Gastroesophageal sphincter (tissue), 4 donors: ENCODE measurements at regions not wholly inside any gene's neighbourhood (a gene's known extent, or its start where the extent isn't known, plus 50 kb on each side); places are given as distances from the start of the nearest gene placed in this dataset.
"Not testable (repeated sequence)": the region's sequence is repeated elsewhere in the genome, so short reads cannot be mapped to it uniquely, and the experiment has no call there.

Source experiments
- ATAC-seq: fragments of 150-250 bp; one replicate; pipeline ENCODE4 v1.9.1; 2016; ENCODE audit warnings: mild to moderate bottlenecking, moderate library complexity
- H3K27ac ChIP-seq, 4 donors: fragments of 200-600 bp; sonication (generic) in 3 of 4; 1 replicate in 3 of 4; 2 replicates in 1 of 4; pipeline ENCODE4 v1.5.1; 2016 to 2019
- H3K27me3 ChIP-seq: fragments of 200-600 bp; sonication (generic); one replicate; pipeline ENCODE4 v1.5.1; 2019
- H3K36me3 ChIP-seq, 2 donors: fragments of 200-600 bp; sonication (generic); one replicate each; pipeline ENCODE4 v1.5.1; 2019; ENCODE audit warnings: control low read depth in 1 of 2
- H3K4me1 ChIP-seq, 3 donors: fragments of 200-600 bp; sonication (generic); 1 replicate in 2 of 3; 2 replicates in 1 of 3; pipeline ENCODE4 v1.5.1; 2016 to 2019; ENCODE audit warnings: control low read depth in 2 of 3
- H3K4me3 ChIP-seq, 2 donors: fragments of 200-600 bp; sonication (generic); one replicate each; pipeline ENCODE4 v1.5.1; 2019; ENCODE audit warnings: mild to moderate bottlenecking in 1 of 2, moderate library complexity in 1 of 2
- H3K9me3 ChIP-seq, 3 donors: fragments of 200-600 bp; sonication (generic); one replicate each; pipeline ENCODE4 v1.5.1; 2017 to 2019; ENCODE audit warnings: control low read depth in 2 of 3
- EP300 ChIP-seq: sonication (generic); formaldehyde crosslinking; IDR thresholded peaks from one replicate; pipeline ENCODE4 v1.6.1; 2017; ENCODE audit warnings: antibody characterized with exemption, mild to moderate bottlenecking
- POLR2A ChIP-seq, 2 donors: fragments of 450-650 bp; IDR thresholded peaks; one replicate each; pipeline ENCODE4 v1.6.1; 2017; ENCODE audit warnings: antibody characterized with exemption in 2 of 2, mild to moderate bottlenecking in 2 of 2, moderate library complexity in 1 of 2
- POLR2AphosphoS5 ChIP-seq: sonication (generic); formaldehyde crosslinking; IDR thresholded peaks from one replicate; pipeline ENCODE4 v1.6.1; 2017; ENCODE audit warnings: antibody characterized with exemption
- WGBS, 2 donors: methylation state at CpG; one replicate each; pipeline ENCODE4 v1.1.5; 2018; ENCODE audit warnings: low coverage in 1 of 2; 5-methylcytosine and 5-hydroxymethylcytosine counted together
- TF ChIP-seq, protein P1 (sequence below), 4 experiments: fragments of 200-600 bp in 2 of 4; fragments of 450-650 bp in 2 of 4; sonication (generic) in 1 of 4; IDR thresholded peaks; one replicate each; pipeline ENCODE4 v1.5.1; 2017 to 2019; ENCODE audit warnings: antibody characterized with exemption in 4 of 4, mild to moderate bottlenecking in 2 of 4, moderate library complexity in 2 of 4

DNA sequence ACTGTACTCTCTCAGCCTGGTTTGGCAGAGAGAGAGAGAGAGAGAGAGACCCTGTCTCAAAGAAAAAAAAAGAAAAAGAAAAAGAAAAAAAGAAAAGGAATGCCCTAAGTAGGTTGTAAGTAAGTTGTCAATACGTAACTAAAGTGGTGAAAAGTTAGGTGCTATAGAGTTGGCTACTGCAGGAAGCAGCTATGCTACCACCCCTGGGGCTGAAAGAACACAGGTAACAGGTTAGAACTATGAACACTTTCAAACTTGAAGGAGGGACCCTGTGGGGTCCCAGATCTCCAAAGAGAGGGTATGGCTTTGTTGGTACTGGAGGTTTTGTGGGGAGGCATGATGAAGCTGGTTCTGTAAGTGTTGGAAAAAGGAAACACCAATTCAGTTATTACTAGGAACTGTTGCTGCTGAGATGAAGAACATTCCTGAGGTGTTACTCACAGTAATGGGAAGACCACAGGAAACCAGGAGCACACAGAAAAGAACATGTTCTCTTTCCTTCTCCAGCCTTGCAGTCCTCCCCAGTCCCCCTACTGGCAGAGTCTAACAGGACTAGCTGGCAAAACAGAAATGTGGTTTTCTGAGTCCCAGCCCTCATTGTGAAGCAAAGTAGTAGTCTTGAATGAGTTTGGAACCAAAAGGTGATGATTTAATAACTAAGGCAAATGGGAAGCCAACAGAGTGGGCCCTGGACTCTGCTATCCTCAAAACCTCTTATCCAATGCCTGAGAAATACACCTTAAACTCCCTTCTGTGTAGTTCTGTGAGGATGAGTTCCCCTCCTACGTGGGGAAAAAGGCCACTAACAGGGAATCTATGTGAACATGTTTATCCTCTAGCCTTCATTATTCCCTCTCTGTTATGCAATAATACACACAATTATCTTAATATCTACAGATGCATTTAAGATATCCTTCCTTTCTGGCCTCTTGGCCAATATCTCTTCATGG is 427.0 kb upstream of the DDI1 start:
- TF ChIP-seq EP300, result no peak
- TF ChIP-seq POLR2A (IDR thresholded peaks at IDR 0.05), result no peak
- TF ChIP-seq, protein P1, sequence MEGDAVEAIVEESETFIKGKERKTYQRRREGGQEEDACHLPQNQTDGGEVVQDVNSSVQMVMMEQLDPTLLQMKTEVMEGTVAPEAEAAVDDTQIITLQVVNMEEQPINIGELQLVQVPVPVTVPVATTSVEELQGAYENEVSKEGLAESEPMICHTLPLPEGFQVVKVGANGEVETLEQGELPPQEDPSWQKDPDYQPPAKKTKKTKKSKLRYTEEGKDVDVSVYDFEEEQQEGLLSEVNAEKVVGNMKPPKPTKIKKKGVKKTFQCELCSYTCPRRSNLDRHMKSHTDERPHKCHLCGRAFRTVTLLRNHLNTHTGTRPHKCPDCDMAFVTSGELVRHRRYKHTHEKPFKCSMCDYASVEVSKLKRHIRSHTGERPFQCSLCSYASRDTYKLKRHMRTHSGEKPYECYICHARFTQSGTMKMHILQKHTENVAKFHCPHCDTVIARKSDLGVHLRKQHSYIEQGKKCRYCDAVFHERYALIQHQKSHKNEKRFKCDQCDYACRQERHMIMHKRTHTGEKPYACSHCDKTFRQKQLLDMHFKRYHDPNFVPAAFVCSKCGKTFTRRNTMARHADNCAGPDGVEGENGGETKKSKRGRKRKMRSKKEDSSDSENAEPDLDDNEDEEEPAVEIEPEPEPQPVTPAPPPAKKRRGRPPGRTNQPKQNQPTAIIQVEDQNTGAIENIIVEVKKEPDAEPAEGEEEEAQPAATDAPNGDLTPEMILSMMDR (IDR thresholded peaks at IDR 0.05), result no peak
- TF ChIP-seq POLR2AphosphoS5, result no peak

DNA sequence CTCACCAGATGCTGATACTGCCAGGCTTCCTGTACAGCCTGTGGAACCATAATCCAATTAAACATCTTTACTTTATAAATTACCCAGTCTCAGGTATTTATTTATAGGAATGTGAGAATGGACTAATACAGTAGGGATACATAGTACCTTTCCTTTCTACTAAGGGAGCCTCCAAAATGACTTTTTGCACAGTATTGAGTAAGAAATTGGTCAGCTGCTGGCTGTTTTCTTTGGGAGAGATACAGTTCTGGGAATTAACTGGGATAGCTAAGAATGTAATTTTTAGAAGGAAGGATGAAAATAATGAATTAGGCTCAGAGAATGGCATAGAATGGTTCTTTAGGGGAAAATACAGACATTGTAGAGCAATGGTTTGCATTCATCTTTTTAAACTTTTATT is 426.0 kb upstream of the DDI1 start:
- Histone ChIP-seq H3K27ac (no peak overlapping the region), H3K9me3 (no peaks in the 10 kb centered on the region), H3K36me3 (no peaks in the 10 kb centered on the region), H3K27me3 (no peaks in the 10 kb centered on the region), H3K4me1 (no peaks in the 10 kb centered on the region), H3K4me3 (no peak overlapping the region)
- no peak for ATAC-seq
- TF ChIP-seq, protein P1 (IDR thresholded peaks at IDR 0.05), result no peak
- TF ChIP-seq POLR2A (IDR thresholded peaks at IDR 0.05) (no peak), EP300 (no peak), POLR2AphosphoS5 (no peak)

More for the DNA sequence above, 427.0 kb upstream of the DDI1 start:
- H3K4me1 ChIP-seq, result no peaks in the 10 kb centered on the region
- no peak overlapping the region for H3K4me3 ChIP-seq
- no peak for ATAC-seq
- 45 to 50% methylated on average over 2 of the region's 2 CpGs for WGBS, 2 donors
- no peak overlapping the region for H3K27ac ChIP-seq
- H3K36me3 ChIP-seq, result no peaks in the 10 kb centered on the region
- no peaks in the 10 kb centered on the region for H3K27me3 ChIP-seq
- no peaks in the 10 kb centered on the region for H3K9me3 ChIP-seq

DNA sequence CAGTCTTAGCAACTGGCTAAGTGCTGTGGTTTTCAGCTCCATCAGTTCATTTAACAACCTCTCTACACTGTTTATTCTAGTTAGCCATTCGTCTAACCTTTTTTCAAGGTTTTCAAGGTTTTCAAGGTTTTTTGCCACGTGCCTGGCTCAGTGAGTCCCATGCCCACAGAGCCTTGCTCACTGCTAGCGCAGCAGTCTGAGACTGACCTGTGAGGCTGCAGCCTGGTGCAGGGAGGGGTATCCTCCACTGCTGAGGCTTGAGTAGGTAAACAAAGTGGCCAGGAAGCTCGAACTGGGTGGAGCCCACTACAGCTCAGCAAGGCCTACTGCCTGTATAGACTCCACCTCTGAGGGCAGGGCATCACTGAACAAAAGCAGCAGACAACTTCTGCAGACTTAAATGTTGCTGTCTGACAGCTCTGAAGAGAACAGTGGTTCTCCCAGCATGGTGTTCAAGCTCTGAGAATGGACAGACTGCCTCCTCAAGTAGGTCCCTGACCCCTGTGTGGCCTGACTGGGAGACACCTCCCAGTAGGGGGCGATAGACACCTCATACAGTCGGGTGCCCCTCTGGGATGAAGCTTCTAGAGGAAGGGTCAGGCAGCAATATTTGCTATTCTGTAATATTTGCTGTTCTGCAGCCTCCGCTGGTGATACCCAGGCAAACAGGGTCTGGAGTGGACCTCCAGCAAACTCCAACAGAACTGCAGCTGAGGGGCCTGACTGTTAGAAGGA is 424.7 kb upstream of the DDI1 start:
- not testable (repeated sequence) for H3K27ac ChIP-seq, H3K4me3 ChIP-seq, ATAC-seq, H3K36me3 ChIP-seq, H3K9me3 ChIP-seq, H3K4me1 ChIP-seq, H3K27me3 ChIP-seq
- WGBS, 2 donors, result 53 to 62% methylated on average over 3 to 4 of the region's 7 CpGs

DNA sequence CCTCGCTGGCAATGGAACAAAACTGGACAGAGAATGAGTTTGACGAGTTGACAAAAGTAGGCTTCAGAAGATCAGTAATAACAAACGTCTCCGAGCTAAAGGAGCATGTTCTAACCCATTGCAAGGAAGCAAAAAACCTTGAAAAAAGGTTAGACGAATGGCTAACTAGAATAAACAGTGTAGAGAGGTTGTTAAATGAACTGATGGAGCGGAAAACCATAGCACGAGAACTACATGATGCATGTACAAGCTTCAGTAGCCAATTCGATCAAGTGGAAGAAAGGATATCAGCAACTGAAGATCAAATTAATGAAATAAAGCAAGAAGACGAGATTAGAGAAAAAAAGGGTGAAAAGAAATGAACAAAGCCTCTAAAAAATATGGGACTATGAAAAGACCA is 424.0 kb upstream of the DDI1 start:
- not testable (repeated sequence) for ATAC-seq, H3K36me3 ChIP-seq, H3K9me3 ChIP-seq, H3K4me1 ChIP-seq, H3K27me3 ChIP-seq, H3K4me3 ChIP-seq, H3K27ac ChIP-seq
- 88 to 89% methylated on average over 6 to 9 of the region's 9 CpGs for WGBS, 2 donors

DNA sequence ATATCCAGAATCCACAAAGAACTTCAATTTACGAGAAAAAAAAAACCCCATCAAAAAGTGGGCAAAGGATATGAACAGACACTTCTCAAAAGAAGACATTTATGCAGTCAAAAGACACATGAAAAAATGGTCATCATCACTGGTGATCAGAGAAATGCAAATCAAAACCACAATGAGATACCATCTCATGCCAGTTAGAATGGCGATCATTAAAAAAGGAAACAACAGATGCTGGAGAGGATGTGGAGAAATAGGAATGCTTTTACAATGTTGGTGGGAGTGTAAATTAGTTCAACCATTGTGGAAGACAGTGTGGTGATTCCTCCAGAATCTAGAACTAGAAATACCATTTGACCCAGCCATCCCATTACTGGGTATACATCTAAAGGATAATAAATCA is 419.9 kb upstream of the DDI1 start:
- H3K36me3 ChIP-seq, H3K27me3 ChIP-seq, ATAC-seq, H3K4me3 ChIP-seq, H3K9me3 ChIP-seq, H3K4me1 ChIP-seq, H3K27ac ChIP-seq: not testable (repeated sequence)
- WGBS, 2 donors, result 83 to 88% methylated on average over 1 to 2 of the region's 2 CpGs

DNA sequence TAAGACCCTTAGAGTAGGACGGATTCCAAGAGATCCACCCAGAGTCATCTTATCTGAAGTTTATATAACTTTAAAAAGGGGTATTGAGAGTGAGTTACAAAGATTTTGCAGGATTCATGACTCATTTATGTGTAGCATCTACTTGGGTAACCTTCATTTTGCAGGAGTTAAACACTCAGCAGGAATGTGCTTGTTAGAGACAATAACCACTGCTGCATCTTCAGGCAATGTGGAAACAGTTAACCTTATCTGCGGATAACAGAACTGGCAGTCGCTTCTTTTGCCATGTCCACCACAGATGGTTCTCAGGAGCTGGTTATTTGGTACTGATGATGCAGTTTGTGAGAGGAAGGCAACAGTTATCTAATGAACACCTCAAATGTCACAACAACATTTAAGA is 417.9 kb upstream of the DDI1 start:
- WGBS, 2 donors, result 79 to 86% methylated on average over 2 to 3 of the region's 3 CpGs
- Histone ChIP-seq H3K27ac (no peak overlapping the region), H3K9me3 (no peaks in the 10 kb centered on the region), H3K36me3 (no peaks in the 10 kb centered on the region), H3K27me3 (no peaks in the 10 kb centered on the region), H3K4me3 (no peak overlapping the region), H3K4me1 (no peaks in the 10 kb centered on the region)
- TF ChIP-seq POLR2AphosphoS5 (no peak), POLR2A (IDR thresholded peaks at IDR 0.05) (no peak), EP300 (no peak)
- TF ChIP-seq, protein P1 (IDR thresholded peaks at IDR 0.05), result no peak
- ATAC-seq, result no peak
